Left kidney (tissue), 1 donor: ENCODE measurements at regions not wholly inside any gene's neighbourhood (a gene's known extent, or its start where the extent isn't known, plus 50 kb on each side); places are given as distances from the start of the nearest gene placed in this dataset.
A peak's percentile ranks its signal among the peaks of the same experiment; 100 is the strongest.

Experiments
- DNase-seq: peaks from one replicate; pipeline ENCODE4 v3.0.0-alpha.2; 2013

DNA sequence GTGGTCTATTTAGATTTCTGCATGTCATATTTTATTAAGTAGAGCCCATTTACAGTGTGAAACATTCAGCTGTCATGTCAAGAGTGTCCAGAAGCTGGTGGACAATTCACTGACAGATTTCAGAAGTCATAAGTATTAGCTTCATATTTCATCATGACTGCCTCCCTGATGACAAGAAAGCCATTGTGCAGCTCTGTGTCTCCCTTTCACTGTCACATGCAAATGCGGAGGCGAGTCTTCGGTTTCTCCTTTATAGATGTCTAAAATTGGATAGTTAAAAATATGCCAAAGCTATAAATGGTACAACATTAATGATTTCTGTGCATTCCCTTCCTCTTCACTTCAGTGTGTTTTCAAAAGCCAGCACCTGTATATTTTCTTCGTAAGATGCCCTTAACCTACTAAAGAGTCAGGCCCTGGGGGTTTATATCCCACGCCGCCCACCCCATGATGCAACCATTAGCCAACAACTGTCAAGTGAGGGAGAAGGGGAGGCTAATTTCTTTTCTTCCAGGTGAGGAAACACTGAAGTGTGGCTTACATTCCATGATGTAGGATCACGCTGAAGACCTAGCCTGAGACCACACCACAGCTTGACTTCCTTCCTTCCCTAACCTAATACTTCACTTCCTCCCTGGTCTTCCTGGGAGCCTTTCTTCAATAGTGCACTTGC, 99.6 kb upstream of the DDX18 start:
- no peak for DNase-seq

DNA sequence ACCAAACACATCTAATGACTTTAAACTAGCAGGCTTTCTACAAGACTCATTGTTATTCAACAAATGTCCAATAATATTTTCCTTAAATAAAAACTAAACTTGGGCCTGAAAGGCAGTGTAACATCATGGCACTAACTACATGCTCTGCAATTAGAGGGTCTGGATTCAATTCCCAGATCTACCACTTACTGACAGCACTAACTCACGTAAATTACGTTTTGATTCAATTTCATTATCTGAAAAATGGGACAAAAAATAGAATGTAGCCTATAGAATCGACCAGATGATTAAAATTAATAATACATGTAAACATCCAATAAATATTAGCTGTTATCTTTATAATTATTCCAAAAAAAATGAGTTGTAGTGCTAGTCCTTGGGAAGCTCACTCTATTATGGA, 98.0 kb upstream of the DDX18 start:
- DNase-seq: no peak

DNA sequence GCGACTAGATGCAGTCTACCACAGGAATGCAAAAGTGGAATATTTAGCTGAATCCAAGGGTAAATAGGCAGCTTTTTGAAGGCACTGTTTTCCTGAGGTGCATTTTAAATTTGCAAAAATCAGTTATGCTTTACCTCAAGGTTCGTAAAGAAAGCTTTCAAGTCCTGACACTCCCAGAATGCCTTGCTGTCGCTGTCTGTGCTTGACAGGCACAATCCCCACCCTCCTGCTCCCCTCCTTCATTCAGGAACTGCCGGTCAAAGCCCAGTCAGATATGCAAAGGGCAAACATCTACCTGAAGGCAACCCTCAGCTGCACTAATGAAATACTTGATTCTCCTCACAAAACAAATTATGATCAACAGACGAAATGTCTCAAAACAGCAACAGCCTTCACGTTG, 97.4 kb upstream of the DDX18 start:
- no peak for DNase-seq

DNA sequence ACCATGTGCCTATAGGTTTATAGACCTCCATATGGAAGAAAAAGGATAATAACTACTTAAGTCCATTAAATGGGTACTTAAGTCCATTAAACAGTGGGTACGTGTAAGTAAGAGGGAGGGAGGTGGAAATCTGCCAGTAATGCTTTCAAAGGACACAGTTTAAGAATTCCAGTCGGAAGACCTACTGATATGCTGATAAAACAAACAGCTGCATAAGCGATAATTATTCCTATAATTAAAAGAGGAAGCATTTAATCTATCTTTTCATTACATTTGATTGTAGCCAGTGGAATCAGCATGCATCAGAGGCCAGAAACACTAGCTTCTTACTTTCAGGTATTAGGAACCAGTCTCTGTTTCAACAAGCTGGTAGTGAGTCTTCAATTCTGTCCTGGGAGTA, 96.4 kb upstream of the DDX18 start:
- no peak for DNase-seq

DNA sequence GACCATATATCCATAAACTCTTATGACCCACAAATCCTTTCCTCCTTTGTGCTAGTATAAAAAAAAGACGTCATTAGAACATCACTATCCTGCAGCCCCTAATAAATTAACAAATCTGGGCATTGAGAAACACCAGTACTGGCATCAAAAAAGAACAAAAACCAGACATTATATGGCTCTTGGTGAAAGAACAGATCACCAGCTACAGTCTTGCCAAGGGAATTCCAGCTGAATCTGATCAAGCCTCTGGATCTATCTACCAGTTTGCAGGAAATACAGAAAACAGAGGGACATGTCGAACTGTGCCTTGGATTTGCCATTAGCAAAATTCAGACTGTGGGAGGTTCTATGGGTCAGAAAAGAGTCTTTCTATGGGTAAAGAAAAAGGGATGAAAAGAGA, 93.7 kb upstream of the DDX18 start:
- DNase-seq: no peak

DNA sequence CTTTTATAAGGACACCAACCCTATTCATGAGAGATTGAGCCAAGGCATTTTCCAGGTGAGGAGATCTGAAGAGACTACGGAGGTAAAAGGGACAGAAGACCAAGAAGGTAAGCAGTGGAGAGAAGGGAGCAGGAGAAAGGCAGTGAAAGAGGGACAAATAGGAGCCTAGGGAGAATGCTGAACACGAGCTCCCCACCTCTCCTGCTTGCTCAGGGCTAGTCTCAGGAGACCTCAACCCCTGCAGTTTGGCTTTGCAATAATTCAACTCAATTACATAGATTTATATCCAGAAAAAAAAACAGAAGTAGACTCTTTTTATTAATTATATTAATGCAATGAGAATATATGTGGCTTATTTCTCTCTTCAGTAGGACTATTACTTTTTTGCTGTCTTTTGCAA, 91.0 kb upstream of the DDX18 start:
- no peak for DNase-seq

DNA sequence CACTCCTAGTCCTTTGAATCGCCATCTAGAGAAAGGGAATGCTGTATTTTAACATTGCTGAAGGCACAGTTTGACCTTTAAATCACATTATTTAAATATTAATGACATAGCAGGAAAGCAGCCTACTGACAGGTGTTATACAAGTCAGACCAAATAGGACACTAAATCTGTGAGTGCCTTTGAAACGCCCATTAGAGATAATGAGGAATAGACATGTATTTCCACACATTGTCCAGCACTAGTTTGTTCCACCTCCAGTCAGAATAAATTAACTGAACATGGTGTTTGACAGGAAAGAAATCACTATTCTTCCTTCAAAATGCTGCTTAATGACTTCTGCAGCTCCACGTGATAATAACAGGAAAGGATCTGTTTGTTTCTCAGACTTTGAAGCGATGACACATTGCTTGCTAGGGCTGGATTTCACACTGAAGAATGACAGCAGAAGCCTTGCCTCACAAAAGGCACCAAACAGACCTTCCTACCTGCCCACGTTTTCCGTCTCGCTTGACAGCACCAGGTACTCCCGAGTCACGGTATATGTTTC, 90.5 kb upstream of the DDX18 start:
- no peak for DNase-seq

DNA sequence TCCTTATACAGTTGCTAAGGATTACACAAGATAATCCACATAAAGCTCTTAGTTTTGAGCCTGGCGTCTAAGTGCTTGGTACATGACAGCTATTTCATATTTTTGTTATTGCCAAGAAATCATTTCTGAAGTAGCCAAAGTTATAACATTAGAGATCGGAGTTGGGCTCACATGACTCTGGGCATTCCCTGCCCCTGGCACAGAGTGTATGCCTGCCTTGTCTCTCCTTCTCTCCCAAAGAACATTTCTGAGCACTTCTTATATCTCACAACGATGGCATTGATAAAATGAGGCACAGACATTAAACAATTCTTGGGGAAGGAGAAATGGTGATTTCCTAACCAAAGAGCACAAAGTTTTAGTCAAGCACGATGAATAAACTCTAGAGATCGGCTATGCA, 87.7 kb upstream of the DDX18 start:
- no peak for DNase-seq

DNA sequence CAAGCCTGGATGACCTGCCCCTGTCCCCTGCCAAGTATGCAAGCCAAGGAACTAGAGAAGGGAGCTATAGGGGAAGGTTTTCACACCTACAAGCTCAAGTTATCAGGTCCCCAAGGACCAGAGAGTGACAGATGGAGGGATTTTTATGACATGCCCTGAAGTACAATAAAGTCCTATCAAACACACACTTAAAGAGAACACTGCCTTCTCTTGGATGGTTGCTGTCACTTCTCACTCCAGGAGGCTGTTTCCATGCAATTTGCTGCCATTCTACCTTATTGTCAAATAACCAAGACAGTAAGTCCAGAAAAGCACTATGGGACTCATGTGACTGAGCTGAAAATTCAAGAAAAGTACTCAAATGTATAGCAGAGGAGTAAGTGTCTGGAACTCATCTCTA, 76.6 kb upstream of the DDX18 start:
- DNase-seq: no peak

DNA sequence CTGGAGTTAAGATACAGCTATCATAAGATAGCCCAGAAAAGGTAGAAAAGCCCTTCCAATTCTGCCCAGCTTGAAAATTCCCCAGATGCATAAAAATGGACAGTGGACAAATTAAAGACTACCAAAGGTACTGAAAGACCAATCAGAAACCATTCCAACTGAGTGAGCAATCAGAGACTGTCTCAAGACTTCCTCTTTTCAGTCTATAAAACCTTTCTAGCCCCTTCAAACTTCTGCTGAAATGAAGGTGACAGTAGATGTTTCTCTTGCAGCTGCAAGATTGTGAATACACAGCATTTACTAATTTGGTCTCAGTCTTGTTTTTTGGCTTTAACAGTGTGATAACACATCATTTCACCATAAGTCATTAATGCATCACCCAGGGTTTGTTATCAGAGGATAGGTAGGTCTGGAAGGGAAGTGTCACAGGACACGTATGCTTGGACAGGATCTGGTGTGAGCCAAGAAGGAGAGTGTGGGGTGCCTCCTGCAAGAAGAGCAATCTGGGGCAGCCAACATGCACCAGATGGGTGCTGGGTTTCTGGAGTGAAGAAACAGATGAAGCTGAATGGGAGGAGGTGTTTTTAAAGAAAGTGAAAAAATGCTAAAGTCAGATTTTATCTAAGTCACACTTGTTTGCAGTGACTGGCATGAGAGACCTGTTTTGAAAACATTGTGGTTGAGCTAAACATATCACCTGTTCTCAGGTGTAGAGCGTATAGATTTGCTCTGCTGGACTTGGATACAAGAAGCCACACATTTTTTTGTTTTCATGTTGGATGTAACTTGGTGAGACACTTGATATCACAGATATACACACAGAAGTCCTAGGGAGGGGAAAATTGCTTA, 75.3 kb upstream of the DDX18 start:
- DNase-seq: no peak

DNA sequence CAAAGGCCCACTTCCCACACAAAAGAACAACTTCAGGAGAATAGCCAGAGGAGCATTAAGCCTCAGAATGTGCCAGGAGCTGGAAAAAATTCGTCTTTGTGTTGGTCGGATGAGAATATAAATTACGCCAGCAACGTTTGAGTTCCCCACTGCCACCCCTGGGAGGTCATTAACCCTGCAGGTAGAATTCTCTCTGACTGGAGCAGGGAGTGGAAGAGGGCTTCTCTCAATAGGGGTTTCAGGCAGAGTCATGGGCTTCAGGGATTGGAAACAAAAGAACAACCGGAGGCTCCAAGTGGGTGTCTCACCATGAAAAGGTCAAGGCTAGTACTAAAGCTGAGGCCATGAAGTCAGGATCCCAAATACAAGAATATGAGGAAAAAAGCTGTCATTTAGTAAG, 69.0 kb upstream of the DDX18 start:
- no peak for DNase-seq

DNA sequence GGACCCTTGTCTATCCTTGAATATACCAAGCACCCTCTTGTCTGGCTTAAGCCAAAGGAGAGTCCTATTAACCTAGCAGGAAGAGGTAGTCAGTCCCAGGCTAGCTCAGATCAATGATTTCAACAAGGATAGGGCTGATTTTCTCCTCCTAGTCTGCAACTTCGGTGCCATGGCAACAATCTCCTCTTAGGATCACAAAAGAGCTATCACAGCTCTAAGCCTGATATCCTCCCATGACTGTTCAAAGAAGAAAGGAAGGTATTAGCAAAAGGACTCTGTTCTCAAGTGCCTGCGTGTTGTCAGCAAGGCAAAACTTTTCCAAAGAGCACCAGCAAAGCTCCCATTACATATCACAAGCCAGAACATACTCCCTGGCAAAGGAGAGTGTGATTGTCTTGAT, 58.7 kb upstream of the DDX18 start:
- DNase-seq: no peak

DNA sequence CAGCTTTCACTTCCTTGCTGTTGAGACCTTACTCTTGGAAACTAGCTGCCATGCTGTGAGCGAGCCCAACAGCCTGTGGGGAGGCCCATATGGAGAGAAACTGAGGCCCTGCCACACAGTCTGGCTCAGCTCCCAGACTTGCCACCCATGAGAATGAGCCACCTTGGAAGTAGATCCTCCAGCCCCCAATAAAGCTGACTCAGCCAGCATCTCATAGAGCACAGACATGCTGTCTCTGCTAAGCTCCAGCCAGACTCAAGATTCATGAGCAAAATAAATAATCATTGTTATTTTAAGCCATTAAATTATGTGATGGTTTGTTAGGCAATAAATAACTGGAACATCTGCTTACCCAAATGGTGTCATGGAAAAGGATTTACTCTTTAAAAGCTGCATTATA, 53.6 kb upstream of the DDX18 start:
- DNase-seq: no peak

DNA sequence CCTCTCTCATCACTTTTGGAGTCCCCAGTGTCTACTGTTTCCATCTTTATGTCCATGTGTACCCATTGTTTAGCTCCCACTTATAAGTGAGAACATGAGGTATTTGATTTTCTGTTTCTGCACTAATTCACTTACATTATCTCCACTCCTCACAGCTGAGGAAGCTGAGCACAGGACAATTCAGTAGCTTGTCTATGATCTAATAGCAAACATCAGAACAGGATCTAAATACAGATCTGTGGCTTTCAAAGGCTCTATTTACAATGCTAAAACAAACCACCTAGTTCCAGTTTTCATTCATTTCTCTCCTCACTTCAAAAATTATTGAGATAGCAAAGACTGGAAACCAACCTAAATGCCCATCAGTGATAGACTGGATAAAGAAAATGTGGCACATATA, 52.0 kb upstream of the DDX18 start:
- DNase-seq: no peak

DNA sequence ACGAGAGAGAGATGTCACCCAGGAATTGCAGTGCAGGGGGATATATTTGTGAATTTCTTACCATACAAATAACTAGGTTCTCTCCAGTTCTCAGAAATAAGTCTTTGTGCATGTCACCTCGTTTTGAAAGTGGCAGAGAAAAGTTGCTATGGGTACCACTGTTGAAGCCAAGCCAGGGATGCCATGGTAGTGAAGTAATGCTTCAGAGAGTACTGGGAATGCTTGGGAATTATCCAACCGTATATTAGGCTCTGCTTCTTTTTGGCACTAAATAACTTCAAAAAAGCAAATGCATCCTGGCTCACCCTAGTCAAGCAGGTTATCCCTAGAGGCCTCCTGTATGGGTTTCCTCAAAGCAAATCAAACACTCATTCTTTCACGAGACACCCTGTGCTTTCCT, 50.7 kb upstream of the DDX18 start:
- DNase-seq: peak; percentile 42
